Glutamatergic neuron (in vitro differentiated cells): ENCODE measurements at regions not wholly inside any gene's neighbourhood (a gene's known extent, or its start where the extent isn't known, plus 50 kb on each side); places are given as distances from the start of the nearest gene placed in this dataset.

Source experiments
- DNase-seq: peaks from one replicate; pipeline ENCODE4 v3.0.0; 2022
- H3K27ac Mint-ChIP-seq: one replicate; pipeline ENCODE4 v1.8.0; 2020; ENCODE audit warnings: mild to moderate bottlenecking, mixed read lengths, inconsistent platforms; ENCODE audit not compliant: unreplicated experiment
- H3K27me3 Mint-ChIP-seq: one replicate; pipeline ENCODE4 v1.8.0; 2020; ENCODE audit warnings: mild to moderate bottlenecking, moderate library complexity, mixed read lengths, inconsistent platforms; ENCODE audit not compliant: unreplicated experiment
- H3K36me3 Mint-ChIP-seq: one replicate; pipeline ENCODE4 v1.8.0; 2020; ENCODE audit warnings: mild to moderate bottlenecking, mixed read lengths, inconsistent platforms; ENCODE audit not compliant: unreplicated experiment
- H3K4me1 Mint-ChIP-seq: one replicate; pipeline ENCODE4 v1.8.0; 2020; ENCODE audit warnings: mild to moderate bottlenecking, low read depth, mixed read lengths, inconsistent platforms; ENCODE audit not compliant: unreplicated experiment
- H3K4me3 Mint-ChIP-seq: one replicate; pipeline ENCODE4 v1.8.0; 2020; ENCODE audit warnings: mild to moderate bottlenecking, mixed read lengths, inconsistent platforms; ENCODE audit not compliant: unreplicated experiment
- H3K9me3 Mint-ChIP-seq: one replicate; pipeline ENCODE4 v1.8.0; 2020; ENCODE audit warnings: mild to moderate bottlenecking, moderate library complexity, mixed read lengths, inconsistent platforms; ENCODE audit not compliant: unreplicated experiment
- CTCF ChIP-seq: fragments of 200-600 bp; sonication (generic); IDR thresholded peaks from one replicate; pipeline ENCODE4 v1.5.0; 2021; ENCODE audit not compliant: partially characterized antibody, unreplicated experiment

GRCh38 chr15:35606450-35606779 is 60.5 kb upstream of the DPH6 start:
- no peak for DNase-seq
- Mint-ChIP-seq H3K27me3 (no peaks in the 10 kb centered on the region), H3K9me3 (no peaks in the 10 kb centered on the region), H3K27ac (no peak overlapping the region), H3K36me3 (no peaks in the 10 kb centered on the region), H3K4me3 (no peak overlapping the region), H3K4me1 (peaks cover 7% of the 10 kb centered on the region)
- TF ChIP-seq CTCF, result no peak

GRCh38 chr15:35616498-35617271 is 70.7 kb upstream of the DPH6 start:
- Mint-ChIP-seq H3K9me3 (no peaks in the 10 kb centered on the region), H3K27me3 (no peaks in the 10 kb centered on the region), H3K36me3 (no peaks in the 10 kb centered on the region), H3K4me1 (no peaks in the 10 kb centered on the region), H3K27ac (no peak overlapping the region), H3K4me3 (no peak overlapping the region)
- DNase-seq, result no peak
- TF ChIP-seq CTCF, result no peak

- DNase-seq, result no peak
- no peak overlapping the region for H3K27ac Mint-ChIP-seq
- H3K4me1 Mint-ChIP-seq, result no peaks in the 10 kb centered on the region
Measured at GRCh38 chr15:35618260-35619188, 72.6 kb upstream of the DPH6 start.

GRCh38 chr15:35622641-35623340 is 76.8 kb upstream of the DPH6 start:
- H3K36me3 Mint-ChIP-seq, result no peaks in the 10 kb centered on the region
- no peak overlapping the region for H3K27ac Mint-ChIP-seq

More at GRCh38 chr15:35618260-35619188, 72.6 kb upstream of the DPH6 start:
- Mint-ChIP-seq H3K9me3 (no peaks in the 10 kb centered on the region), H3K4me3 (no peak overlapping the region), H3K36me3 (no peaks in the 10 kb centered on the region), H3K27me3 (no peaks in the 10 kb centered on the region)
- no peak for TF ChIP-seq CTCF

More at GRCh38 chr15:35622641-35623340, 76.8 kb upstream of the DPH6 start:
- no peak for TF ChIP-seq CTCF
- Mint-ChIP-seq H3K4me3 (no peak overlapping the region), H3K27me3 (no peaks in the 10 kb centered on the region), H3K9me3 (no peaks in the 10 kb centered on the region), H3K4me1 (peaks cover 11% of the 10 kb centered on the region)
- no peak for DNase-seq
